H9 (cell line): ENCODE measurements at regions not wholly inside any gene's neighbourhood (a gene's known extent, or its start where the extent isn't known, plus 50 kb on each side); places are given as distances from the start of the nearest gene placed in this dataset.

Experiments
- DNase-seq: peaks from one replicate; pipeline ENCODE4 v3.0.0-alpha.2; 2017
- H2AFZ ChIP-seq: one replicate; pipeline ENCODE4 v1.6.1; 2013; ENCODE audit warnings: mild to moderate bottlenecking, low read length, control low read depth, moderate library complexity
- H2AK5ac ChIP-seq: 2 replicates; pipeline ENCODE4 v1.6.1; 2013; ENCODE audit warnings: low read length, control low read depth, mixed read lengths; ENCODE audit not compliant: insufficient read length
- H2BK120ac ChIP-seq: one replicate; pipeline ENCODE4 v1.6.1; 2013; ENCODE audit warnings: low read depth, mild to moderate bottlenecking, low read length, control low read depth, inconsistent platforms; ENCODE audit not compliant: poor library complexity, severe bottlenecking
- H2BK12ac ChIP-seq: 2 replicates; pipeline ENCODE4 v1.6.1; 2013; ENCODE audit warnings: low read length, control low read depth, mixed read lengths, low read depth; ENCODE audit not compliant: insufficient read length
- H2BK15ac ChIP-seq: 2 replicates; pipeline ENCODE4 v1.6.1; 2013; ENCODE audit warnings: low read depth, low read length, control low read depth
- H2BK20ac ChIP-seq: one replicate; pipeline ENCODE4 v1.6.1; 2013; ENCODE audit warnings: low read depth, mild to moderate bottlenecking, low read length, control low read depth, inconsistent platforms; ENCODE audit not compliant: poor library complexity, severe bottlenecking
- H2BK5ac ChIP-seq: 2 replicates; pipeline ENCODE4 v1.6.1; 2013; ENCODE audit warnings: low read length, control low read depth, mixed read lengths; ENCODE audit not compliant: insufficient read length
- H3K14ac ChIP-seq: 2 replicates; pipeline ENCODE4 v1.6.1; 2013; ENCODE audit warnings: low read length, control low read depth; ENCODE audit not compliant: insufficient read depth
- H3K18ac ChIP-seq: 2 replicates; pipeline ENCODE4 v1.6.1; 2013; ENCODE audit warnings: low read depth, mild to moderate bottlenecking, mixed read lengths, low read length, control low read depth; ENCODE audit not compliant: insufficient read length
- H3K23ac ChIP-seq: 2 replicates; pipeline ENCODE4 v1.6.1; 2013; ENCODE audit warnings: low read length, control low read depth, mixed read lengths, low read depth; ENCODE audit not compliant: insufficient read length
- H3K23me2 ChIP-seq: 2 replicates; pipeline ENCODE4 v1.6.1; 2013; ENCODE audit warnings: low read depth, mild to moderate bottlenecking, mixed read lengths, low read length, control low read depth; ENCODE audit not compliant: insufficient read length, poor library complexity, severe bottlenecking
- H3K27ac ChIP-seq: 2 replicates; pipeline ENCODE4 v1.5.1; 2013; ENCODE audit warnings: low read length, control low read depth, mixed read lengths, low read depth; ENCODE audit not compliant: insufficient read length
- H3K27me3 ChIP-seq: 2 replicates; pipeline ENCODE4 v1.6.1; 2013; ENCODE audit warnings: low read length, control low read depth, inconsistent platforms; ENCODE audit not compliant: insufficient read depth
- H3K4ac ChIP-seq: 2 replicates; pipeline ENCODE4 v1.6.1; 2013; ENCODE audit warnings: low read depth, mild to moderate bottlenecking, control low read depth, inconsistent platforms, low read length, moderate library complexity
- H3K4me1 ChIP-seq: 2 replicates; pipeline ENCODE4 v1.6.1; 2013; ENCODE audit warnings: low read length, control low read depth, inconsistent platforms; ENCODE audit not compliant: insufficient read depth
- H3K4me2 ChIP-seq: 2 replicates; pipeline ENCODE4 v1.6.1; 2013; ENCODE audit warnings: low read length, control low read depth, mixed read lengths; ENCODE audit not compliant: insufficient read length, insufficient read depth
- H3K56ac ChIP-seq: 2 replicates; pipeline ENCODE4 v1.6.1; 2013; ENCODE audit warnings: low read depth, mild to moderate bottlenecking, mixed read lengths, low read length, control low read depth; ENCODE audit not compliant: insufficient read length
- H3K79me1 ChIP-seq: 2 replicates; pipeline ENCODE4 v1.6.1; 2013; ENCODE audit warnings: low read depth, mild to moderate bottlenecking, moderate library complexity, low read length, control low read depth, inconsistent platforms; ENCODE audit not compliant: insufficient read depth, poor library complexity, severe bottlenecking
- H3K79me2 ChIP-seq: 2 replicates; pipeline ENCODE4 v1.6.1; 2013; ENCODE audit warnings: low read length, control low read depth, inconsistent platforms; ENCODE audit not compliant: insufficient read depth
- H3K9ac ChIP-seq: 2 replicates; pipeline ENCODE4 v1.6.1; 2013; ENCODE audit warnings: low read length, control low read depth, mixed read lengths; ENCODE audit not compliant: insufficient read length; ENCODE audit errors: extremely low read depth
- H3K9me3 ChIP-seq: one replicate; pipeline ENCODE4 v1.6.1; 2013; ENCODE audit warnings: low read depth, low read length, inconsistent platforms; ENCODE audit not compliant: control insufficient read depth
- H3T11ph ChIP-seq: one replicate; pipeline ENCODE4 v1.6.1; 2013; ENCODE audit warnings: mild to moderate bottlenecking, low read length, control low read depth, inconsistent platforms
- H4K20me1 ChIP-seq: one replicate; pipeline ENCODE4 v1.6.1; 2013; ENCODE audit not compliant: control insufficient read depth, insufficient read length, insufficient read depth
- H4K5ac ChIP-seq: 2 replicates; pipeline ENCODE4 v1.6.1; 2013; ENCODE audit warnings: low read depth, mild to moderate bottlenecking, mixed read lengths, low read length, control low read depth; ENCODE audit not compliant: insufficient read length
- H4K8ac ChIP-seq: replicated peaks from 2 replicates; pipeline ENCODE4 v1.6.1; 2013; ENCODE audit warnings: low read length, control low read depth, mixed read lengths, low read depth; ENCODE audit not compliant: insufficient read length
- H4K91ac ChIP-seq: 2 replicates; pipeline ENCODE4 v1.6.1; 2013; ENCODE audit warnings: low read depth, mild to moderate bottlenecking, moderate library complexity, mixed read lengths, low read length, control low read depth; ENCODE audit not compliant: insufficient read length
- H3K27ac Mint-ChIP-seq, 3 experiments: 2 replicates in 2 of 3; 3 replicates in 1 of 3; pipeline ENCODE4 v1.8.0; 2020 to 2021; ENCODE audit warnings: mixed read lengths in 3 of 3, mild to moderate bottlenecking in 1 of 3, moderate library complexity in 1 of 3
- H3K27me3 Mint-ChIP-seq: 2 replicates; pipeline ENCODE4 v1.8.0; 2021; ENCODE audit warnings: low read depth, mild to moderate bottlenecking, moderate library complexity, mixed read lengths
- H3K36me3 Mint-ChIP-seq, 3 experiments: 2 replicates in 2 of 3; 3 replicates in 1 of 3; pipeline ENCODE4 v1.8.0; 2020 to 2021; ENCODE audit warnings: low read depth in 3 of 3, mixed read lengths in 3 of 3; ENCODE audit not compliant: insufficient read depth in 1 of 3
- H3K4me1 Mint-ChIP-seq, 2 experiments: 2 replicates each; pipeline ENCODE4 v1.8.0; 2020; ENCODE audit warnings: mixed read lengths in 2 of 2
- H3K4me3 Mint-ChIP-seq, 2 experiments: 2 replicates in 1 of 2; 3 replicates in 1 of 2; pipeline ENCODE4 v1.8.0; 2020 to 2021; ENCODE audit warnings: mild to moderate bottlenecking in 2 of 2, mixed read lengths in 2 of 2, moderate library complexity in 1 of 2
- H3K9me3 Mint-ChIP-seq, 2 experiments: 2 replicates in 1 of 2; 3 replicates in 1 of 2; pipeline ENCODE4 v1.8.0; 2020; ENCODE audit warnings: mild to moderate bottlenecking in 2 of 2, mixed read lengths in 2 of 2, moderate library complexity in 1 of 2
- WGBS: extraction: QIAGEN DNeasy Blood & Tissue Kit; methylation state at CpG from one replicate; pipeline ENCODE4 v1.1.7; 2013; ENCODE audit warnings: missing lambda C conversion rate, low lambda C conversion rate, mixed read lengths; ENCODE audit not compliant: insufficient read length; ENCODE audit errors: extremely low coverage; 5-methylcytosine and 5-hydroxymethylcytosine counted together
- TF ChIP-seq, protein P1 (sequence below): fragments of 200-600 bp; sonication (generic); conservative IDR thresholded peaks from 3 replicates; pipeline ENCODE4 v1.8.0; 2021; ENCODE audit warnings: antibody characterized with exemption, mild to moderate bottlenecking

DNA sequence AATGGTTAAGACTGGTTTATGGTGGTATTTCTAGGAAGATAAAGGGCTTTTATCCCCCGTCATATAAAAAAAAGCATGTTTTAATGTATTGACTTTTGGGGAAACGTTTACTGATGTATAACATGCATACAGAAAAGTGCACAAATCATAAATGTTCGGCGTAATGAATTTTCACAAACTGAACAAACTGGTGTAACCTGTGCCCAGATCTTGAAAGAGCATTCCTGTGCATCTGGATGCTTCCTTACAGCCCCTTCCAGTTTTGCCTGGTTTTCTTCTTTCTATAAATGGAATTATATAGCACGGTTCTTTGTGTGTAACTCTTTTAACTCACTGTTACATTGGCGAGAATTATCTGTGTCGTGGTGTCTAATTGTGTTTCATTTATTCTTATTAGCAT is 693.8 kb upstream of the TBX3 start:
- Histone ChIP-seq H3K4me2 (no peak overlapping the region), H2AFZ (no peak overlapping the region), H3K79me2 (no peaks in the 10 kb centered on the region), H3K9me3 (no peaks in the 10 kb centered on the region), H2BK12ac (no peak overlapping the region), H3K27ac (no peak overlapping the region), H3K79me1 (no peaks in the 10 kb centered on the region), H2BK5ac (no peak overlapping the region), H4K91ac (no peak overlapping the region), H3K56ac (no peak overlapping the region), H3K9ac (no peak overlapping the region), H3K4ac (no peak overlapping the region), H3T11ph (no peak overlapping the region), H3K23ac (no peak overlapping the region), H3K18ac (no peak overlapping the region), H2BK20ac (no peak overlapping the region), H3K27me3 (no peaks in the 10 kb centered on the region), H2BK15ac (no peak overlapping the region), H2AK5ac (no peak overlapping the region), H4K20me1 (no peaks in the 10 kb centered on the region), H3K4me1 (no peaks in the 10 kb centered on the region), H4K8ac (no peak overlapping the region), H4K5ac (no peak overlapping the region), H3K14ac (no peak overlapping the region), H3K23me2 (no peaks in the 10 kb centered on the region), H2BK120ac (no peak overlapping the region)
- no peak overlapping the region for H3K4me3 Mint-ChIP-seq
- no CpG with 5 or more reads among the region's 7 CpGs for WGBS
- TF ChIP-seq, protein P1, sequence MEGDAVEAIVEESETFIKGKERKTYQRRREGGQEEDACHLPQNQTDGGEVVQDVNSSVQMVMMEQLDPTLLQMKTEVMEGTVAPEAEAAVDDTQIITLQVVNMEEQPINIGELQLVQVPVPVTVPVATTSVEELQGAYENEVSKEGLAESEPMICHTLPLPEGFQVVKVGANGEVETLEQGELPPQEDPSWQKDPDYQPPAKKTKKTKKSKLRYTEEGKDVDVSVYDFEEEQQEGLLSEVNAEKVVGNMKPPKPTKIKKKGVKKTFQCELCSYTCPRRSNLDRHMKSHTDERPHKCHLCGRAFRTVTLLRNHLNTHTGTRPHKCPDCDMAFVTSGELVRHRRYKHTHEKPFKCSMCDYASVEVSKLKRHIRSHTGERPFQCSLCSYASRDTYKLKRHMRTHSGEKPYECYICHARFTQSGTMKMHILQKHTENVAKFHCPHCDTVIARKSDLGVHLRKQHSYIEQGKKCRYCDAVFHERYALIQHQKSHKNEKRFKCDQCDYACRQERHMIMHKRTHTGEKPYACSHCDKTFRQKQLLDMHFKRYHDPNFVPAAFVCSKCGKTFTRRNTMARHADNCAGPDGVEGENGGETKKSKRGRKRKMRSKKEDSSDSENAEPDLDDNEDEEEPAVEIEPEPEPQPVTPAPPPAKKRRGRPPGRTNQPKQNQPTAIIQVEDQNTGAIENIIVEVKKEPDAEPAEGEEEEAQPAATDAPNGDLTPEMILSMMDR, result no peak
- H3K27ac Mint-ChIP-seq, result no peak overlapping the region
- DNase-seq, result no peak
- peaks cover 12 to 16% of the 10 kb centered on the region in 2 experiments for H3K4me1 Mint-ChIP-seq
- no peaks in the 10 kb centered on the region for H3K36me3 Mint-ChIP-seq
- peaks cover 0 to 3% of the 10 kb centered on the region in 2 experiments; a peak in 2 of 5 replicates for H3K9me3 Mint-ChIP-seq
- H3K27me3 Mint-ChIP-seq, result peaks cover 10% of the 10 kb centered on the region
